Brain microvascular endothelial cell (primary cell): ENCODE measurements at regions not wholly inside any gene's neighbourhood (a gene's known extent, or its start where the extent isn't known, plus 50 kb on each side); places are given as distances from the start of the nearest gene placed in this dataset.
"Not testable (repeated sequence)": the region's sequence is repeated elsewhere in the genome, so short reads cannot be mapped to it uniquely, and the experiment has no call there.

Experiments used
- DNase-seq: peaks from one replicate; pipeline ENCODE4 v3.0.0-alpha.2; 2020
- H3K27ac ChIP-seq: fragments of 250-450 bp; sonication (Bioruptor Pico); 2 replicates; pipeline ENCODE4 v1.5.1; 2020; ENCODE audit warnings: mild to moderate bottlenecking, moderate library complexity
- H3K27me3 ChIP-seq: fragments of 250-450 bp; sonication (Bioruptor Pico); replicated peaks from 2 replicates; pipeline ENCODE4 v1.5.1; 2020; ENCODE audit warnings: mild to moderate bottlenecking
- H3K36me3 ChIP-seq: fragments of 250-450 bp; sonication (Bioruptor Pico); replicated peaks from 2 replicates; pipeline ENCODE4 v1.5.1; 2020; ENCODE audit warnings: mild to moderate bottlenecking
- H3K4me3 ChIP-seq: 2 replicates; pipeline ENCODE4 v1.5.1; 2011; ENCODE audit warnings: low read depth, mild to moderate bottlenecking, control low read depth, low read length, moderate library complexity
- in situ Hi-C: cut with HindIII; loops from 2 replicates; pipeline ENCODE4 v1.10.0; 2017; ENCODE audit warnings: low sequenced_read_pairs, low pct_ligation_motif_present
- TF ChIP-seq, protein P1 (sequence below): IDR thresholded peaks from 2 replicates; pipeline ENCODE4 v1.5.1; 2011; ENCODE audit warnings: low read depth, mild to moderate bottlenecking, moderate library complexity, low read length, control low read depth, inconsistent platforms; ENCODE audit errors: missing control alignments

DNA sequence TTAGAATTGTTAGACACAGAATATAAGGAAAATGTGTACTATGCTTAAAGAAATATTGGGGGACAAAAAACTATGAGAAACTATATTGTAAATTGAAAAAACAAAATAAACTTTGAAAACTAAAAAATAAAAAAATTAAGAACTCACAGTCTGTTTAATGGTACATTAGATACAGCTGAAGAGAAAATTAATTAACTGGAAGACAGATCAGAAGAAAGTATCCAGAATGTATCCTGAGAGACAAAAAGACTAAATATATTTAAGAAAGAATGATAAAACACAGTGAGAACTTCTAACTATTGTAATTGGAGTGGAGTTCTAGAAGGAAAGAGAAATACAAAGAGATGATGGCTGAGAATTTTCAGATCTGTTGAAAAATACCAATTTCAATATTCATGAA is 57.6 kb upstream of the SH3PXD2B start:
- Histone ChIP-seq H3K4me3 (no peak overlapping the region), H3K36me3 (no peaks in the 10 kb centered on the region), H3K27ac (no peak overlapping the region), H3K27me3 (peaks cover 6% of the 10 kb centered on the region)
- in situ Hi-C loops: no loop called here
- TF ChIP-seq, protein P1, sequence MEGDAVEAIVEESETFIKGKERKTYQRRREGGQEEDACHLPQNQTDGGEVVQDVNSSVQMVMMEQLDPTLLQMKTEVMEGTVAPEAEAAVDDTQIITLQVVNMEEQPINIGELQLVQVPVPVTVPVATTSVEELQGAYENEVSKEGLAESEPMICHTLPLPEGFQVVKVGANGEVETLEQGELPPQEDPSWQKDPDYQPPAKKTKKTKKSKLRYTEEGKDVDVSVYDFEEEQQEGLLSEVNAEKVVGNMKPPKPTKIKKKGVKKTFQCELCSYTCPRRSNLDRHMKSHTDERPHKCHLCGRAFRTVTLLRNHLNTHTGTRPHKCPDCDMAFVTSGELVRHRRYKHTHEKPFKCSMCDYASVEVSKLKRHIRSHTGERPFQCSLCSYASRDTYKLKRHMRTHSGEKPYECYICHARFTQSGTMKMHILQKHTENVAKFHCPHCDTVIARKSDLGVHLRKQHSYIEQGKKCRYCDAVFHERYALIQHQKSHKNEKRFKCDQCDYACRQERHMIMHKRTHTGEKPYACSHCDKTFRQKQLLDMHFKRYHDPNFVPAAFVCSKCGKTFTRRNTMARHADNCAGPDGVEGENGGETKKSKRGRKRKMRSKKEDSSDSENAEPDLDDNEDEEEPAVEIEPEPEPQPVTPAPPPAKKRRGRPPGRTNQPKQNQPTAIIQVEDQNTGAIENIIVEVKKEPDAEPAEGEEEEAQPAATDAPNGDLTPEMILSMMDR: no peak
- DNase-seq: no peak

DNA sequence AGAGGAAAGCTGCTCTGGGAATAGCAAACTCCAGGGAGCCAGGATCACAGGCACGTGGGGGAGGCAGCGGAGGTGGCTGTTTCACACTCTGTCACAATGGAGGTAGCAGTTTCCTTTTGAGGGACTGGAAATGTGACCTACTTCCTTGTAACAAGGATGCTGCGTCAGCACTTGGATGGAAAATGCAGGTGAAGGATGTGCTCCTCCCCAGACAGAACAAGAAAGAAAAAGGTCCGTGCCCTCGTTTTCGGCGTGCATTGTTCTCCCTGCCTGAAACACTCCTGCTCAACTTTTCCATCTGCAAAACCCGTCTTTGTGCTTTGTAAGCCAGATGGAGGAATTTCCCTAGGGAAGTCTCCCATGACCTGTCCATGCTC is 55.1 kb upstream of the SH3PXD2B start:
- no peaks in the 10 kb centered on the region for H3K36me3 ChIP-seq
- in situ Hi-C loops: no loop called here
- DNase-seq: no peak
- H3K4me3 ChIP-seq: no peak overlapping the region
- TF ChIP-seq, protein P1: no peak
- no peak overlapping the region for H3K27ac ChIP-seq
- H3K27me3 ChIP-seq: peaks cover 6% of the 10 kb centered on the region

DNA sequence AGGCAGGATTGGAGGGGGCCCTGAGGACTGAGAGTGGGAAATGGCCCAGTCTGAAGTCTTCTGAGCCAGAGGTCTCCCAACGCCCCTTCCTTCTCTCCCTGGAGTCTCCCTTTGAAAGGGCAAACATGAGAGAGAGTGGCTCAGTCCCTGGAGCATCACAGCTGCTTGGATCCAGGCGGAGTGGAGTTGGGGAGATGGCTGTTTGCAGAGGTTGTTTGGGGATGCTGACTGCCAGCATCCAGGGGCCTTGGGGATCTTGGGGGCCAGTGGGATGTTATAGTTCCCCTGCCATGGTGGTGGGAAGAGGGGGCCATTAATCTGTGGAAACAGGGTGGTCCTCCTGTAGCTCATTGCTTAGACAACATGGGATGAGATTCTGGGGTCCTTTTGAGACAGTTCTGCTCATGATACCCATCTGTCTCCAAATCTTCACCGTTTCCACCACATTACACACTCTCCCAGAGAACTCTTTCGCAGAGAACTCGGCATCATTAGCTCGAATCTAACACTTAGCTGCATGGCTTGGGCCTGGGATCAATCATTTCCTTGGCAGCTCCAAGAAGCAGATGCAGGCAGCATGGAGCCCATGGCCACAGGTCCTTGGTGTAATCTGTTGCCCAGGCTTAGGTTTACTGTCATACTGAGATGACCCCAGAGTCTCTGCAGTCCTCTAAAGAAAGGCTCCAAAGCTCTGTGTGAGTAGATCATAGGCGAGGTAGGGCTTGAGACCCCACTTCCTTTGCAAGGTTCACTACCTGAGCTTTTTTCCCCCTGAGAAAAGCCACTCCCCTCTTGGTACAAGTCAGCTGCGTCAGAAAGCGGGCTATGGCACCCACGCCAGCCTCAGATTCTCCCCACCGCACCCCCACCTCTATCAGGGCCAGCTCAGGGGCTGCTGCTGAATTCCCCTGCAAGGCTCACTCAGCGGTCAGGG is 54.4 kb upstream of the SH3PXD2B start:
- Histone ChIP-seq H3K27ac (no peak overlapping the region), H3K4me3 (no peak overlapping the region), H3K36me3 (no peaks in the 10 kb centered on the region), H3K27me3 (peaks cover 6% of the 10 kb centered on the region)
- no peak for DNase-seq
- in situ Hi-C loops: no loop called here
- TF ChIP-seq, protein P1: no peak

DNA sequence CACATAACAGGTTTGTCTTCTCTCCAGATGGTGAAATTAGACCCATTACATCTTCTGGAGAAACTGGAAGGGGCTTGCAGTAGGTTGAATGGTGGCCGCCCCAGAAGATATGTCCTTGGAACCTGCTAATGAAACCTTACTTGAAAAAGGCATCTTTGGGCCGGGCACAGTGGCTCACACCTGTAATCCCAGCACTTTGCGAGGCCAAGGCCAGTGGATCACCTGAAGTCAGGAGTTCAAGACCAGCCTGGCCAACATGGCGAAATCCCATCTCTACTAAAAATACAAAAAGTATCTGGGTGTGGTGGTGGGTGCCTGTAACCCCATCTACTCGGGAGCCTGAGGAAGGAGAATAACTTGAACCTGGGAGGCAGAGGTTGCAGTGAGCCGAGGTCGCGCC is 53.2 kb upstream of the SH3PXD2B start:
- H3K4me3 ChIP-seq, in situ Hi-C loops, H3K27ac ChIP-seq, H3K27me3 ChIP-seq, H3K36me3 ChIP-seq, DNase-seq: not testable (repeated sequence)

DNA sequence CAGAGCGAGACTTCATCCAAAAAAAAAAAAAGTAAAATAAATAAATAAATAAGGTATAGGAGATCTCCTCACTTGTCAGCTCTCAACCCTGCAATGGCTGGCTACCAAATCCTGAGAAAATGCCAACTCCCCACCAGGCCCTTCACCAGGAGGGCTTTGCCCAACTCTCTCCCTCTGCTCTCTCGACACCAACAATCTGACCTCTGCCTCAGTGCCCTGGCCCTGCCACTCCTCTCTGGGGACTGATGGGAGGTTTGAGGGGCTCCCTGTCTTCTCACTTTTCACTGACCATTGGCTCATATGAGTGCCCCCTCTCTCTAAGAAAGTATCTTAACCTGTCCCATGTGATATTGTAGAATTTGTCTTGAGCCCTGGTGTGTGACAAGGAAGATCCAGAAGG is 52.6 kb upstream of the SH3PXD2B start:
- Histone ChIP-seq H3K36me3 (no peaks in the 10 kb centered on the region), H3K27me3 (peaks cover 6% of the 10 kb centered on the region)

DNA sequence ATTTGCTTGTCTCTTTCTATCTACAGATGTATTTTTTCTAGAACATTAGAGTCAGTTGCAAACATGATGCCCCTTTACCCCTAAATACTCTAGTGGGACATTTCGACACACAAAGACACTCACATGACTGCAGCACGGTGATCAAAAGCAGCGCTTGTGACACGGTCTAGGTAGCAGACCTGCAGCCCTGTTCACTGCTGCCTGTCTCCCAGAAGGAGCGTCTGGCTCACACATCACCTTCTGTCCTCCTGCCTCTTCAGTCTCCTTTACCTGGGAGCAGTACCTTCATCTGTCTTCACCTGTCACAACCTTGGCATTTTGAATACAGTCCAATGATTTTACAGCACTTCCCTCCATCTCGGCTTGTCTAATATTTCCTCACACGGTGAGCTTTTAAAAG is 51.9 kb upstream of the SH3PXD2B start:
- Histone ChIP-seq H3K4me3 (no peak overlapping the region), H3K36me3 (no peaks in the 10 kb centered on the region), H3K27ac (no peak overlapping the region), H3K27me3 (peaks cover 6% of the 10 kb centered on the region)
- no peak for DNase-seq
- in situ Hi-C loops: no loop called here
- TF ChIP-seq, protein P1: no peak

More for the DNA sequence above, 52.6 kb upstream of the SH3PXD2B start:
- H3K4me3 ChIP-seq: no peak overlapping the region
- DNase-seq: no peak
- in situ Hi-C loops: no loop called here
- TF ChIP-seq, protein P1: no peak
- H3K27ac ChIP-seq: no peak overlapping the region
